ENCODE measurements at regions not wholly inside any gene's neighbourhood (a gene's known extent, or its start where the extent isn't known, plus 50 kb on each side); places are given as distances from the start of the nearest gene placed in this dataset.

DNA sequence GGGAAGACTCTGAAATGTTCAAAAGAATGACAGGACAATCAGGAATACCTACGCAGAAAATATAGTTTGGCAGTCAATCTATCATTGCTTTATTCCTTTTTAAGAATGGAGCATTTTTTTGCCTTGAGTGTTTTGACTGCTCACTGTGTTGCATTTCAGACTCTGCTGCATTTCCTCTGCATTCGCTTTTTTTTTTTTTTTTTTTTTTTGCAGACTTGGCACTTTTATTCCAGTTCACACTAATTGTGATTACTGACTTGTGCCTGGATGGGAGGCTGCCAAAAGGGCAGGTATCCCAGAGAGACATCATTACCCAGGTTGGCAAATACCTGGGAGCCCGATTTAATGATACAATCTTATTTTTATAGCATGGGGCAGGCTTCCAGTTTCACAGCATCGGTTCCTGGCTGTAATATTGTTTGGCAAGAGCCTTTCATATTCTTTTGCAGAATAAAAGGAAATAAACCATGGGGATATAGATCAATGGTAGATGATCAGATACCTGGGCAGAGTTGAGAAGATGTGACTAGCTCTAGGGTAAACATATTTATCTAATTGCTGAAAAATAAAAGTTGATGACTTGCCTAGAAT lies 1132.6 kb downstream of the MAT2B start:
- Histone ChIP-seq H3K4me1 (no peaks in the 10 kb centered on the region), H3K27me3 (no peaks in the 10 kb centered on the region), H3K36me3 (no peaks in the 10 kb centered on the region), H3K9me3 (no peaks in the 10 kb centered on the region), H3K27ac (no peak overlapping the region), H3K4me3 (no peak overlapping the region)
- DNase-seq (no peak), ATAC-seq (no peak)
- intact Hi-C loops (cut with DNase I), result no loop called here
- TF ChIP-seq, protein P1, sequence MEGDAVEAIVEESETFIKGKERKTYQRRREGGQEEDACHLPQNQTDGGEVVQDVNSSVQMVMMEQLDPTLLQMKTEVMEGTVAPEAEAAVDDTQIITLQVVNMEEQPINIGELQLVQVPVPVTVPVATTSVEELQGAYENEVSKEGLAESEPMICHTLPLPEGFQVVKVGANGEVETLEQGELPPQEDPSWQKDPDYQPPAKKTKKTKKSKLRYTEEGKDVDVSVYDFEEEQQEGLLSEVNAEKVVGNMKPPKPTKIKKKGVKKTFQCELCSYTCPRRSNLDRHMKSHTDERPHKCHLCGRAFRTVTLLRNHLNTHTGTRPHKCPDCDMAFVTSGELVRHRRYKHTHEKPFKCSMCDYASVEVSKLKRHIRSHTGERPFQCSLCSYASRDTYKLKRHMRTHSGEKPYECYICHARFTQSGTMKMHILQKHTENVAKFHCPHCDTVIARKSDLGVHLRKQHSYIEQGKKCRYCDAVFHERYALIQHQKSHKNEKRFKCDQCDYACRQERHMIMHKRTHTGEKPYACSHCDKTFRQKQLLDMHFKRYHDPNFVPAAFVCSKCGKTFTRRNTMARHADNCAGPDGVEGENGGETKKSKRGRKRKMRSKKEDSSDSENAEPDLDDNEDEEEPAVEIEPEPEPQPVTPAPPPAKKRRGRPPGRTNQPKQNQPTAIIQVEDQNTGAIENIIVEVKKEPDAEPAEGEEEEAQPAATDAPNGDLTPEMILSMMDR (IDR thresholded peaks at IDR 0.05), result no peak

DNA sequence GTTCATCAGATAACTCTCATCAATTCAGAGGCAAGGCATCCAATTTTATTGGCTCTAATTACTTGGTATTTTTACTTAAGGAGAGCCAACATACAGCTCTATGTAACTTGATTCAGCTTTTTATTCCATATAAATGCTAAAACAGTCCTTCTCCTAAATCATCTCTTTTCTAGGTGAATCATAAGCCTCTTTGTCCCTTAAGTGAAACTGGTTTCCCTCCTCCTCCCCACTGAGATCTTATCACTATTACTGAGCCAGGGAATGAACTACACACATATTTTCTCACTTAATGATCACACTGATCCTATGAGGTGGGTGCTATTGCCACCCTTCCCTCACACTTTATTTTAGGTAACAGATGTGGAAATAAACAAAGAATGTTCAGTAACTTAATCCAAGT lies 1143.8 kb downstream of the MAT2B start:
- Histone ChIP-seq H3K36me3 (no peaks in the 10 kb centered on the region), H3K27ac (no peak overlapping the region), H3K4me1 (no peaks in the 10 kb centered on the region), H3K4me3 (no peak overlapping the region), H3K27me3 (no peaks in the 10 kb centered on the region), H3K9me3 (no peaks in the 10 kb centered on the region)
- ATAC-seq, result no peak
- TF ChIP-seq, protein P1 (IDR thresholded peaks at IDR 0.05), result no peak
- intact Hi-C loops (cut with DNase I), result no loop called here
- no peak for DNase-seq

GRCh38 chr5:164650427-164650826 lies 1145.0 kb downstream of the MAT2B start:
- Histone ChIP-seq H3K4me3 (no peak overlapping the region), H3K27ac (no peak overlapping the region)

DNA sequence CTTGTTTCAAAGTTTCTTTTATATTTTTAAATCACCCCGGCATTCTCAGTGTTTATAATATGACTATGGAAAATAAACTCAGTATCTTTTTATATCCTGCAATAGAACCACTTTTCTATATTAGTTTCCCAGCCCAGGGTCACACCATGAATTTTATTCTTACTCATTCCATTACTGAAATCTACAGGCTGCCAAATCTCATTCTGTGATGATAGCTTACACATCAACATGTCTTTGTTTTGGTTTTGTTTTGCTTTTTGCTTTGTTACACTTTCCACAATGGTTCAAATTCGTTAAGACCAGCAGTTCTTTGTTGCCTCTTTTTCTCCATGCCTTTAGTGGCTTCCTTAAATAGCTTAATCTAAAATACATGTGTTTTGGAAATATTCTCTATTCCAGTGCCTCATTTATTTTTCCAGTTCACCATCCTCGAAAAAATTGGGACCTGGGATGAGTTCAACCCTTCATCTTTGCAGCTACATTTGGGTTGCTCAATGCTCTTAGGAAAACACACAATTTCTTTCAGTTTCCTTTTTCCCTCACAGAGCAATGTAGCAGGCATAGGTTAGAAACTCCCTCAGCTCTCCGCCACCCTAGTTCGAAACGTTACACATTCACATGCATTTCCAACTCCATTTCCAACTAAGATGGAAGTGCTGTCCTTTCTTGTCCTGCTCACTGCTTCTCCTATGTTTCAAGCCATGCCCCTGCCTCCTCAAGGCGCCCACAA lies 1146.3 kb downstream of the MAT2B start:
- ATAC-seq, result no peak
- no peaks in the 10 kb centered on the region for H3K36me3 ChIP-seq
- H3K27me3 ChIP-seq, result no peaks in the 10 kb centered on the region
- no peak overlapping the region for H3K27ac ChIP-seq
- no peaks in the 10 kb centered on the region for H3K4me1 ChIP-seq
- intact Hi-C loops (cut with DNase I), result no loop called here
- DNase-seq, result no peak
- no peak overlapping the region for H3K4me3 ChIP-seq
- no peaks in the 10 kb centered on the region for H3K9me3 ChIP-seq
- TF ChIP-seq, protein P1 (IDR thresholded peaks at IDR 0.05), result no peak

More at GRCh38 chr5:164650427-164650826, 1145.0 kb downstream of the MAT2B start:
- DNase-seq (no peak), ATAC-seq (no peak)
- no peaks in the 10 kb centered on the region for H3K36me3 ChIP-seq
- H3K27me3 ChIP-seq, result no peaks in the 10 kb centered on the region
- intact Hi-C loops (cut with DNase I), result no loop called here
- TF ChIP-seq, protein P1 (IDR thresholded peaks at IDR 0.05), result no peak
- H3K9me3 ChIP-seq, result no peaks in the 10 kb centered on the region
- no peaks in the 10 kb centered on the region for H3K4me1 ChIP-seq

GRCh38 chr5:164652276-164652660 lies 1146.8 kb downstream of the MAT2B start:
- H3K9me3 ChIP-seq, result no peaks in the 10 kb centered on the region
- TF ChIP-seq, protein P1 (IDR thresholded peaks at IDR 0.05), result no peak
- H3K27me3 ChIP-seq, result no peaks in the 10 kb centered on the region
- no peak overlapping the region for H3K27ac ChIP-seq
- intact Hi-C loops (cut with DNase I), result no loop called here
- ATAC-seq (no peak), DNase-seq (no peak)
- no peaks in the 10 kb centered on the region for H3K4me1 ChIP-seq
- no peak overlapping the region for H3K4me3 ChIP-seq
- H3K36me3 ChIP-seq, result no peaks in the 10 kb centered on the region

Data from upper lobe of right lung (tissue), 1 donor.